SK-N-MC (cell line): ENCODE measurements at regions not wholly inside any gene's neighbourhood (a gene's known extent, or its start where the extent isn't known, plus 50 kb on each side); places are given as distances from the start of the nearest gene placed in this dataset.

Experiments used
- EZH2 ChIP-seq: fragments of 200-600 bp; sonication (generic); IDR thresholded peaks from one replicate; pipeline ENCODE4 v1.6.1; 2017; ENCODE audit warnings: antibody characterized with exemption
- FOXP2 ChIP-seq: optimal IDR thresholded peaks from 2 replicates; pipeline ENCODE3; 2011; ENCODE audit warnings: mild to moderate bottlenecking, moderate library complexity; ENCODE audit not compliant: insufficient read depth; ENCODE audit errors: extremely low read length, control extremely low read depth
- POLR2AphosphoS5 ChIP-seq: IDR thresholded peaks from 2 replicates; pipeline ENCODE4 v1.6.1; 2012; ENCODE audit warnings: mild to moderate bottlenecking, low read depth, low read length, borderline replicate concordance

DNA sequence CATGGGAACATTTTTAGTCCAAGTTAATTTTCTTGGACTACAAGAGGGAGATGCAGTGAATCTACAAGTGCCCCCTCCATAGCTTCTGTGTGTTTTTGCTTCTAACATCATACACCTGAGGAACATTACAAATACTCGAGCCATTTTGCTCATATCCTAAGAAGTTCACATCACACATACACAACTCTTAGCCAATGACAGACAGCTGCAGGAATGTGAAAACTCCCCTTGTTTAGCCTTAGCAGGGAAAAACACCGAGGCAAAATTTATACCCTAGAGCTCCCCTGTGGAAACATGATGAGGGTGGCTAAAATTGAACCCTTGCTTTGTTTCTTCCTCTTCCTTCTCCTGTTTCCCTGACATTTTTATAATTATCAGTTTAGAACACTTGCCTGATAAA is 928.3 kb upstream of the NRXN1 start:
- no peak for TF ChIP-seq POLR2AphosphoS5
- no peak for TF ChIP-seq EZH2
- no peak for TF ChIP-seq FOXP2
